ENCODE measurements at regions not wholly inside any gene's neighbourhood (a gene's known extent, or its start where the extent isn't known, plus 50 kb on each side); places are given as distances from the start of the nearest gene placed in this dataset.

DNA sequence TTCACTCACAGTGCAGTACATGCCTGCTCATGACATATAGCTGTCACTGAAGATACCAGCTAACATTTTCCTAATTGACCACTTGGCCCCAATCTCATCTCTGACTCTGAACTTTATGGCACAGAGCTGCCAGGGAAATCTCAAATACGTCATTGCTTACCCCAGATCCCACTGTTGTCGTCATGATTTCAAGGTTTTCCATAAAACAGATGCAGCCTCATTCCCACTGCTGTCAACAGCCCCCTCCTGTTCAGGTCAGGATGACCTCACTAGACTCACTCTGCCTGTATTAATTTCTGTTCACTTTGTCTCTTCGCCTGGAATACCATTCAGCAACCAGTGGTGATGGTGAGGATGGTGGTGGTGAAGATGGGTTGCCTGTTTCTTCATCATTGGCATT, 262.6 kb upstream of the TPM1 start:
- no peak for DNase-seq (ENCODE audit: low read depth)

DNA sequence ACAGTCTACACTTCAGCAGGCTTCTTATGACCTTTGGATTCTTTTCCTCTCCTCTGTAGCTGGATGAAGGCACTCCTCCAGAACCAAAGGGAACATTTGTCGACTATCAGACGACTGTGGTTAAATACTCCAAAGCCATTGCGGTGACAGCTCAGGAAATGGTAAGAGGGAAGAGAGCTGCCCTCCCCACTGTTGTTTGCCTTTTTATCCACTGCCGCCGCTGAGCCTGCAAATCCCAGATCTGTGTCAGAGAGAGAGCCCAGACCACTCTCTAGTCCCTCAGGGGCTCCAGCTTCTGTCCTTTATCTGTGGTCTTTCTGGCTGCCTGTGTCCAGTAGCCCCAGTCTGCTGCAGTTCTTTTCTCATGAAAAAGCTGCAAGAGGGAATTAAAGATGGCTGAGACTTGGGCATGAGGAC, 261.5 kb upstream of the TPM1 start:
- no peak for DNase-seq (ENCODE audit: low read depth)

DNA sequence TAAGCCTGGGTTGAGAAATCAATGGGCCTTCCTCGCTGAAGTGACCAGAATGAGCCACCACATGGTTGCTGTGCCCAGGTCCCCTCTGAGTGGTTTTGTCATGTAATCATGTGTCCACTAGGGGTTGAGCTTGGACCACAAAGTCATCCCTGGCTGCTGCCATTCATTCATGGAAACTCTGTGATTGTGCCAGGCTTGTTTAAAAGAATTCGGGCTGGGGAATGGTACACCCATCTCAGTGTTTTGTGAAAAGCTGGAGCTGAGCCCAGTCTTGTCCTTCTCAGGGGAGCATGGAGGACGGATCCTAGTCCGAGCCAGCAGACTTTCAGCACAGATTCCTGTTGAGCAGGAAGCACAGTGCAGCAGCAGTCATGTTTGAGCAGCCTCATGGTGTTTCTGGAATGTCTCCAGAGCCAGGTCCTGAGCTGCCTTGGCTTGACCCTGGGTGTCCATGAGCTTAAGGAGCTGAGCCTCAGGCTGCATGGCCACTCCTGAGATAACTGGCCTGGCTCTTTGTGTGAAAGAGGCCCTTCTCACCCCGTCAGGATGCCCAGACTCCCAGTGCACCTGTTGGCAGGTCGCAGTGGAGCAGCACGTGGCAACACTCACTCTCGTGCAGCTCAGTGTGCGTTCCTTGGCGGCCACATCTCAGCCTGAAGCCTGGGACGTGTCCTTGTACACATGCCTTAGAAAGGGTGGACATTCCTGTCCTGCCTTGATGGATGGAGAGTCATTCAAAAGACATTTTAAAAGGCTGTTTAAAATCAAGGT, 260.3 kb upstream of the TPM1 start:
- DNase-seq (ENCODE audit: low read depth) = no peak

DNA sequence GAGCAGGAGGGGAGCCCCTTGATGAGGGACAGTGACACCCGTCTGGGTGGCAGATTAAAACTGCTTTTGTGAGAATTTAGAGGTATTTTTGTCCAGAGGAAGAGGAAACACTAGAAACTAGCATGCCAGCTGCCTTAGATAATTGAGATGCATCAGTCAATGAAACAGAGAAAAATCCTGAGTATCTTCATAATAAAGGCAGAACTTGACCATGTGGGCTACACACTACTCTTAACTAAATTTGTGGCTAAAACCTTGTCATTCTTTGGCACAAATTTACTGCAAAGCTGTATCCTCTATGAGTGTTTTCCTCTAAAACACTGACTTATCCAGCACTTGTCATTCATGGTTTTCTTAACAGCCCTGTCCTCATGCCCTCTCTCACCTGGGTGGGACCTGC, 259.7 kb upstream of the TPM1 start:
- no peak for DNase-seq (ENCODE audit: low read depth)

DNA sequence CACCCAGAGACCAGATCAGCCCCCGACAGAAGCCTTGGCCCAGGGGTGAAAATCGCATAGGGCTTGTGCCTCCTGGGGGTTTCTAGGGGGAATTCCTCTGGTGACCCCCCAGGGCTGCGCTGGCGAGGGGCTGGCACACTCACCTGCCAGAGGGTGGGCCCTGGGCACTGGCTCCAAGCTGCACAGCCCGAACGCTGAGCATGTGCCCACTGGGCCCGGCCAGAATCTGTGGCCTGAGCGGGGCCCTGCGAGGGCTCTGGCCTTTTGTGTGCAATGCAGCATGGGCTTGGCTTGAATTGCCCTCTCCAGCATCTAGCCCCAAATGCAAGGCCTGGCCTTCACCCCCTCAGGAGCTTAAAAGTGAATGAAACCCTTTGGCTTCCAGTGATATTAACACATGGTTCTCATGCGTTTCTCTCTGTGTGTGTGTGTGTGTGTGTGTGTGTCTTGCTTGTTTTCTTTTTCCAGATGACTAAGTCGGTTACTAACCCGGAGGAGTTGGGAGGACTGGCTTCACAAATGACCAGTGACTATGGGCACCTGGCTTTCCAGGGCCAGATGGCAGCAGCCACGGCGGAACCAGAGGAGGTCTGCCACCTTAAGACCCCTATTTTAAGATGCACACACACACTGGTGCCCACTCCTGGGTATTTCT, 259.1 kb upstream of the TPM1 start:
- DNase-seq (ENCODE audit: low read depth) = no peak

DNA sequence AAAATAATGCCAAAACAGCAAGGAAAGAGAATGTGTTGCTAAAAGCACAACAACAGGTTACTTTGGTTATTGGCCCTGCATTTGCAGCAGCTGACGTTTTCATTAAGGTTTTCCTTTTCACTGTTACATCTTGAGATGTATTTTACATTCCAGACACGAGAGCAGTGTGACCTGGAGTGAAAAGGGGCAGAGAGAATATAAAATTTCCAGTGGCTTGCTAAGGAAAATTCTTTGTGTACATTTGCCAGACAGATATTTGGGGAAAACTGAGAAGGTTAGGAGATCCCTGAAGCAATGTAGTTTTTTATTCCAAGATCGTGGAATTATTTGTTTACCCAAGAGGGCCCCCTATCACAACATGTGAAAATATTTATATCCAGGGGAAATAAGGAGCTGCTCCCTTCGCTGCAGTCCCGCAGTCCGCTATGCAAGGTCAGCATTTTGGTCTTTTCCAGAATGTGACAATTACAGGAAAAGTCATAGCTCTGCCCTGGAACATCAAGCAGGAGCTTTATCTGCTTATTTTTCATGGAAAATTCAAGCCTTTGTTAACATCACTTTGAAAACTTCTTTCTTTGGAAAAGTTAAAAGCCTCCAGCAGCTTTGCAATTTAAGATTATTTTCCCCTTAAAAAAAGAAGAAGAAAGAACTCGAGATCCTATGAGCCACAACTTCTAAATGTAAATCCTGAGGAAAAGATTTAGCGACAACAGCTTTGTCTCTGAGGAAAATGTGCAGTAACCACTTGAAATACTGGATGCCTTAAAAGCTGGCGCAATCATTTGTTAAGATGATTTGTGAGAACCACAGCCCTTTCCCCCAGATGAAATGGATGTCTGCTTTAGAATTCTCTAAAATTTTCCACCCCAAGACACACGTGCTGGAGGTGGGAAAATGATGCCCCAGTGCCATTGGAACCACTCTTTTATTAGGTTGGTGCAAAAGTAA, 256.4 kb upstream of the TPM1 start:
- no peak for DNase-seq (ENCODE audit: low read depth)

DNA sequence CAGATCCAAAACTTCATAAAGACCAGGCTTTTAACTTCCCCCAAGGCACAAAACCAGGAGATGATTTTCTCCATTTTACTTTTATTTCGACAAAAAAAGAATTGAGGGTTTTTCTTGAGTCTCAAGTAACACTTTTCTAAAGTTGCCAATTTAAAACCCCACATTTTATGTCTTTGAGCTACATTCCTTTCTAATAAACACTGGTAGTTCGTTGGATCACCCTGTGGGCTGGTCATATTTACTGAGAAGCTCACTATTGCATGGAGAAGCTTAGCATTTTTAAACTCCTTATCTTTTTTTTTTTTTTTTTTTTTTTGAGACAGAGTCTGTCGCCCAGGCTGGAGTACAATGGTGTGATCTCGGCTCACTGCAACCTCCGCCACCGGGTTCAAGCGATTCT, 255.1 kb upstream of the TPM1 start:
- DNase-seq (ENCODE audit: low read depth) = no peak

DNA sequence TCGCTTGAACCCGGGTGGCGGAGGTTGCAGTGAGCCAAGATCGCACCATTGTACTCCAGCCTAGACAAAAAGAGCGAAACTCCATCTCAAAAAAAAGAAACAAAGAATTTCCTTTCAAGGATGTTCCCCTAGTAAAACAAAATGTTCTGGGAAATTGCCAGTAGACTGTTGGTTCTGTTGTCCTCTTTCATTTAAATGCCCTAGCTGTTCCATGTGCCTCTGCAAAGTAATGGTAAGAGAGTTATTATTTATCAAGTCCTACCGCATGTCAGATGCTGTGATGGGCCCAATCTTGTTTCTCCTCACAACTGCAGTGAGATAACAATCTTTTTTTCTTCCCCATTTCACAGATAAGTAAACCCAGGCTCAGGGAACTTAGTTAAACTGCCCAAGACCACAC, 254.3 kb upstream of the TPM1 start:
- no peak for DNase-seq (ENCODE audit: low read depth)

DNA sequence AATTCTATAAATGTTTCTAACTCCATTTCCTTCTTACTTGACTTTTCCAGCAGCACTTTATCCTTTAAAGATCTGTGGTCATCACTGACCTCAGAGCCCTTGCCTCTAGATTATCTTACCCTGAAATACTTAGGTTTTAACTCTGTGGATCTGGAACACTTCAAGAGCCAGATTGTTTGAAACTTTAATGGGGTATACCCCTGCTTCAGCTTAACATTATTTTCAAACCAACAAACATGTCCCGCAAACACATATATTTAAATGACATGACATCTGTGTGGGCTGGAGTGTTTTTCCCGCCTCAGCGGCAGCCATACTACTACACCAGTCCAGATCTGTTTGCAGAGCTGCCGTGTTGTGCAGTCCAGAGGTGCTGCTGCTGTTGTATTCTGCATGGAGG, 252.0 kb upstream of the TPM1 start:
- no peak for DNase-seq (ENCODE audit: low read depth)

DNA sequence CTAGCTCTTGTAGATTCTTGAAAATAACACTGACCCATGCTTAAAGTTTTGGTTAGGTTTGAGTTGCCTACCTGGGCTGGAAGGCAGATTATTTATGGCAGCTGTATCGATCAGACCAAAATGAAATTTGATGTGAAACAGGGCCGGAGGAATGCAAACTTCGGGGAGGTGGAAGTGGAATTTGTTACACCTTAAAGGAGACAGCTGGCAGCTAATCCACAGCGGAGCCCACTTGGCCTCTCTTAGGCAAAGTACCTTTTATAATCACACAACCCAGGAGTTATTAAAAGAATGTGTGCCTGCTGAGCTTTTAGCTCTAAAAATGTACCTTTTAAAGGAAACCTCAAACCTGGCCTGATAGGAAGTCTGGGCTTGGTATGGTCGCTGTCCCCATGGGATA, 250.9 kb upstream of the TPM1 start:
- DNase-seq (ENCODE audit: low read depth) = no peak

DNA sequence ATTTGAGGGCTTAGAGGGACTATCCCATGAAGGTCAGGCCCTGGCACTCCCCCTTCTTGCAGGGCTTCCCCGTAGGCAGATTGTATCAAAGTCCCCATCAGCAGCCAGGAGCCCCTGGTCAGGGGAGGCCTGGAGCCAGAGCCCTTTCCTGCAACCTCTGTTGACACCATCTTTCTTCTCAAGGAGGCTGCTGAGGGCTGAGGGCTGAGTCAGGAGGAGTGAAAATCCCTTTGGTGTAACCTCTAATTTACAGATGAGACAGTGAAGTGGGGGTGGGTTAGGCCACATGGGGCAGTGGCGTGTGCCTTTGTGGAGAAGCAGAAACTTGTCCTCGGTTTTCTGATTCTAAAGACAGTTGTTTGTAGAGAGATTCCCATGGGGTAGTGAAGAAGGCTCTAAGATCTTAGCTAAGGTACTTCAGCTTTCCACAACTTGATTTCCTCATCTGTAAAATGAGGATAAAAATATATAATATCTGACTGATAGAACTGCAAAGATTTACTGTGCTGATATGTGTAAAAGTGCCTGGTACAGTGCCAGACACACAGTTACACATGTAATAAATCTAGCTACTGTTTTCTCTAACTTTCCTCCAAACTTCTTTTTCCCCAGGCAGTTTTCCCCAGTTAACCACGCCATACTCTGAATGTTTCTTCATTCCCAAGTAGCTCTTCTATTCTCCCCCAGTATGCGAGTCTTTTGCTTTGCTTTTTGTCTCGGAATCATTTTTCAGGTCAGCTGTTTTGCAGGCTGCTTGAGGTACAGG, 249.4 kb upstream of the TPM1 start:
- no peak for DNase-seq (ENCODE audit: low read depth)

DNA sequence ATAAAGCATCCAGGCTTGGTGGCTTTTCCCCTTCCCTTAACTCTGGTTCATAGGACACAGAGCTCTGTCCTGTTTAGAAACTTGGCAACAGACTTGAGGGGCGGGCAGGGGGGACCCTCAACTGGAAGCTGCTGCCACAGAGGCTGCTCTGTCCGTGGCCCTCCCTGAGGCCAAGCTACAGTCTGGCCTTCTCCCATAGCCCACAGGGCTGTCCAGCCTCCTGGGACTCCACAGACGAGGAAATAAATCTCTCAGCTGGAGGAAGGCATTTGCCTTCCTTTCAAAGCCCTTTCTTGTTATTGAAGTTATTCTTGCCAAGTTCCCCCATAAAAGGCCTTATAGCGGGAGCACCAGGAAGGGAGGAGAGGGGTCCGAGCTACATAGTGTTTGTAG, 248.8 kb upstream of the TPM1 start:
- DNase-seq (ENCODE audit: low read depth) = no peak

DNA sequence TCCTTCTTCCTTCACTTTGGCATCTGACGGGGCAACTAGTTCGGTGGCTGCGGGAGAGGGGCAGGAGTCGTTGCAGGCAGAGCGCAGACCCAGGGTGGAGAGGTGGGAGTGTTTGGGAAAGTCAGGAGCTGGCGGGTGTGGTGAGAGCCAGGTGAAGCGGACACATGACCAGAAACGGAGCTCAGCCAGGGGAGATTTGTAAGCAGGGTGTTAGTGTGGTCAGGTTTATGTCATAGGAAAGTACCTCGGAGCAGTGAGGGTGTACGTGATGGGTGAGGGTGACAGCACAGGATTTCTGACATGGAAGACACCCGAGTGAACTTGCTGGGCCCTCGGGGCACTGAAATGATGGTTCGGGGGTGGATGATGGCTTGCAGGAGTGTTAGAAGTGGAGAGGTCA, 247.4 kb upstream of the TPM1 start:
- no peak for DNase-seq (ENCODE audit: low read depth)

DNA sequence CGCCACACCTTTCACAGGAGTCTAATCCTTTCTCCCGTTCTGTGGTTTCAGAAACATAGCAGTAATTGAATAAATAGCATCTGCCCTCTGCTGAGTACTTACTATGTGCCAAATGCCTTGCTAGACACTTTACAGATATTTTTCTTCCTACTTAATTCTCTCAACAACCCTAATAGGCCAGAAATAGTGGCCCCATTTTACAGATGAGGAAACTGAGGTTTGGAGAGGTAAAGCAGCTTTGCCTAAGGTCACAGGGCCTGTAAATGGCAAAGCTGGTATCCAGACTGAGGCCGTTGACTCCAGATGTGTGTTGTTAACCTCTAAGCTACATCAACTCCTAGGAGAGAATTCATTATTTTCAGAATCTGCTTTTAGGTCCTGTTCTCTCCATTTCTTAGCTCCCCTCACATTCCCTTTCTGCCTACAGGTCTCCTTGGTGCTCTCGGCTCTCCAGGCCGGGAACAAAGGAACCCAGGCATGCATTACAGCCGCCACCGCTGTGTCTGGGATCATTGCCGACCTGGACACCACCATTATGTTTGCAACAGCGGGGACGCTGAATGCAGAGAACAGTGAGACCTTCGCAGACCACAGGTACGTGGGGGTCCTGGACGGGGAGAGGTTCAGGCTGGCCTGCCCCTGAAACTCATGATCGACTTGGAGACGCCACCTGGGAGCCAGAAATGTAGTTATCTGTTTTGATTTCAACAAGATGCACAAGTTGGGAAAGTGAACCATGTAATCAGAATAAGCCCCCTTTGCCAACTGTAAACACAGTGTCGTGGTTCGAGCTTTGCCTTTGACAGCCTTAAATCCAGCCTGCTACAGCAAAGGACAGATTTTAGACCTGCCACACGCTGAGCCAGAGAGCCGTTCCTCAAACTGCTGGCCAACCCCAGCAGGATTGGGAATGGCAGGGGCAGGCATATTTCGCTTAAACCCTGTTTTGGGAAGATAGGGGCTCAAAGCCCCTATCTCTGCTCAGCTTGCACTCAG, 246.5 kb upstream of the TPM1 start:
- no peak for DNase-seq (ENCODE audit: low read depth)

DNA sequence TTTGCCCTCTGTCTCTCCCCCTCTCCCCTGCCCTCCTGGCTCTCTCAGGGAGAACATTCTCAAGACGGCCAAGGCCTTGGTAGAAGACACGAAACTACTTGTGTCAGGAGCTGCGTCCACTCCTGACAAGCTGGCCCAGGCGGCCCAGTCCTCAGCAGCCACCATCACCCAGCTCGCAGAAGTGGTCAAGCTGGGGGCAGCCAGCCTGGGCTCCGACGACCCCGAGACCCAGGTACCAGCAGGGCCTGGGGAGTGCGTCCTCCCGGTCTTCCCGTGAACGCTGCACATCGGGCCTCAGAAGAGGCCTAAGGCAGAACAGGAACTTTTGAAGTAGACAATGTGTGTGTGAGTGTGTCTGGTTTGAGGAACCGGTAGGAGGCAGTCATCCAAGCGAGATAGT, 245.4 kb upstream of the TPM1 start:
- no peak for DNase-seq (ENCODE audit: low read depth)

DNA sequence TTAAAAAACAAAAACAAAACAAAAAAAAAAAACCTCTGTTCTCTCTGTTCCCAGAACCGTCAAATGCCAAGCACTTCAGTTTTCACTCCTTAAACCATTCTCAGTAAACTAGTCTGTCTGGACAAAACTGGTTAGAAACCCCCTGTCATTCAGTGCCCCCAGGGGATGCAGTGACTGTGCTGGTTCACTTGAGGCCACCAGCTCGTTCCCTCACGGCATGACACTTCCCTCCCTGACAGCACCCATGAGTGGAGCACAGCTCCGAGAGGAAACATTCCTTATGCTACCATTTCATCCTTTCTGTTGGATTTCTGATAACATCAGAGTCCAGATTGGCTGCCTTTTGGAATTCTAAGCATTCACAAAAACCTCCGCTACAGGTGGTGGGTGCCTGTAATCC, 244.0 kb upstream of the TPM1 start:
- no peak for DNase-seq (ENCODE audit: low read depth)

DNA sequence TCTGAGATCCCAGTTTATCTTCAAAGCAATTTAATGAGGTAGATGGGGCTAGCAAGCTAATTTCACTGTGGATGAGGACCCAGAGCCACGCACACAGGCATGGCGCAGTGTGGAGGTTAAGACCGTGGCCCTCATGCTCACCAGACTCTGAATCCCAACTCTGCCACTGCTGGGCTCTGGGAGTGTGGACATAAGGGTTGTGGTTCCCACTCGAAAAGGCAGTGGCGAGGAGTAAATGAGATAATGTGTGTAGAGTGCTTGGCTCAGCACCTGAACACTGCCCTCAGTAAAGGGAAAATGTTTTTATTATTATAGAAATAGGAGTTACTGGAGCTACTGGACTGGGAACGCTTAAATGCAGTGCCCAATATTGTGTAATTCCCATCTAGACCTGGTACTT, 243.5 kb upstream of the TPM1 start:
- DNase-seq (ENCODE audit: low read depth) = no peak

DNA sequence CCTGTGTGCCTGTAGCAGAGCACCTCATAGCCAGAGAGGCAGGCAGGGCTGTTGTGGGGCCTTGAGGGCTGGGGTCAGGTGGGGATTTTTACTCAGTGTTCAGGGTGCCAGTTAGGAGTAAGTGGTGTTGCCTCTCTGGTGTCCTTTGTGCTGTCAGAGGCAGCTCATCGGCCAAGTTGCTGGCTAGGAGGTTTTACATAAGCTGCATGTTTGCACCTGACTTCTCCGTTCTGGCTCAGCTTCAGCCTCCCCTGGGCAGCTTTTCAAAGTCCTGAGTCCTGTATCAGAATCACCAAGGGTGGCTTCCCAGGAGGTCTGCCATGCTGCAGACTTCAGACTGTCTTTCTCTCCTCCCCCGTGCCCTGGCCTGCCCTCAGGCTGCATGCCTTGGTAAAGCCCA, 242.6 kb upstream of the TPM1 start:
- DNase-seq (ENCODE audit: low read depth) = no peak

DNA sequence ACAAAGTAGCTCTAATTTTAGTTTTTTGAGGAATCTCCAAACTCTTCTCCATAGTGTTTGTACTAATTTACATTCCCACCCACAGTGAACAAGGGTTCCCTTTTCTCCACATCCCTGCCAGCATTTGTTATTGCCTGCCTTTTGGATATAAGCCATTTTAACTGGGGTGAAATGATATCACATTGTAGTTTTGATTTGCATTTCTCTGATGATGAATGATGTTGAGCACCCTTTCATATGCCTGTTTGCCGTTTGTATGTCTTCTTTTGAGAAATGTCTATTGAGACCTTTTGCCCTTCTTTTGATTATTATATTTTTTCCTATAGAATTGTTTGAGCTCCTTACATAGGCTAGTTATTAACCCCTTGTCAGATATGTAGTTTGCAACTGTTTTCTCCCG, 239.9 kb upstream of the TPM1 start:
- DNase-seq (ENCODE audit: low read depth) = no peak

DNA sequence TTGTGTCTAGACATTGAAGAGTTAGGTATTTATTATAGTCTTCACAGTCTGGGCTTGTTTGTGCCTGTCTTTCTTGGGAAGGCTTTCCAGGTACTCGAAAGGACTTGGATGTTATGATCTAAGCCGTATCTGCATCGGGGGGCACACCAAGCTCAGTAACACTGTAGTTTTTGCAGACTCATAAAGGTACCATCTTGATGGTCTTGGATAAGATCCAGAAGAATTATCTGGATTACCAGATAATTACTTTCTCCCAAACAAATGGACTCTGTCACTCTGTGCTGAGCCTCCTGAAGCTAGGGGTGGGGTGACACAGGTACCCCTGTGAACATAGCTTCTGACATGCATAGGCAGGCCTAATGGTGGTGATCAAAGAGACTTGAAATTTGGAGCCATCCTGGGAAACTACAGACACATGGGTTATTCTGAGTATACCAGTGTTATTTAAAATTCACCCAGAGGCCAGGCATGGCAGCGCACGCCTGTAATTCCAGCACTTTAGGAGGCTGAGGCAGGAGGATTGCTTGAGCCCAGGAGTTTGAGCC, 238.6 kb upstream of the TPM1 start:
- DNase-seq (ENCODE audit: low read depth) = no peak

DNA sequence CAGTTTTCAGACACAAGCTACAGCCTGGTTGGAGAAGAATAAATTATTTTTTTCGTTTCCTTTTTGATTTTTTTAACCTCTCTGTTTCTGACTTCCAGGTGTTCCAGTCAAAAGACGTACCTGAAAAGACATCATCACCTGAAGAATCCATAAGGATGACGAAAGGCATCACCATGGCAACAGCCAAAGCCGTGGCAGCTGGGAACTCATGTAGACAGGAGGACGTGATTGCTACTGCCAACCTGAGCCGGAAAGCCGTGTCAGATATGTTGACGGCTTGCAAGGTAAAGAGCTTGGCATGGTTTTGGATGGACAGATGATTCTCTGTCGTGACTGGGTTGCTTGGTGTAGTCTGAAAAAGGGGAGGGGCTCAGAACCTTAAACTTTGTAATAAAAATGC, 237.0 kb upstream of the TPM1 start:
- no peak for DNase-seq (ENCODE audit: low read depth)

Measured in activated gamma-delta T cell treated with anti-CD3 and anti-CD28 coated beads, Interleukin-2, amount 50 U/mL, for 16 hours (primary cell).